H1 (cell line): ENCODE measurements at regions not wholly inside any gene's neighbourhood (a gene's known extent, or its start where the extent isn't known, plus 50 kb on each side); places are given as distances from the start of the nearest gene placed in this dataset.

ENCODE experiments used
- CTCF ChIA-PET: fragments of 300-600 bp; sonication (Branson Sonifier 250); formaldehyde crosslinking; loops from one replicate; lab custom pipeline; 2021; ENCODE audit not compliant: partially characterized antibody; lab: Charles Lee
- POLR2A ChIA-PET: fragments of 300-600 bp; sonication (Branson Sonifier 250); formaldehyde crosslinking; loops from one replicate; lab custom pipeline; 2021; ENCODE audit warnings: inconsistent platforms; ENCODE audit not compliant: partially characterized antibody; lab: Charles Lee
- DNase-seq, 2 experiments: peaks; one replicate each; pipeline versions ENCODE4 v3.0.0 to v3.0.0-alpha.2; 2010 to 2022; ENCODE audit warnings: low spot score in 2 of 2, low read depth in 1 of 2, mixed read lengths in 1 of 2
- FAIRE-seq: peaks from 2 replicates; lab custom pipeline; 2011; peaks lifted over from hg19 to GRCh38; lab: Jason Lieb, UNC
- H2AFZ ChIP-seq: 2 replicates; pipeline ENCODE4 v1.8.1; 2012; ENCODE audit warnings: low read length, inconsistent platforms
- H2AK5ac ChIP-seq: 2 replicates; pipeline ENCODE4 v1.6.1; 2013; ENCODE audit warnings: low read depth, low read length
- H2BK120ac ChIP-seq: replicated peaks from 2 replicates; pipeline ENCODE3; 2013; ENCODE audit warnings: low read depth, low read length, inconsistent platforms
- H2BK12ac ChIP-seq: 2 replicates; pipeline ENCODE4 v1.6.1; 2013; ENCODE audit warnings: low read depth, low read length
- H2BK15ac ChIP-seq: 2 replicates; pipeline ENCODE4 v1.6.1; 2013; ENCODE audit warnings: low read length
- H2BK20ac ChIP-seq: 2 replicates; pipeline ENCODE4 v1.6.1; 2013; ENCODE audit warnings: low read length
- H2BK5ac ChIP-seq: 2 replicates; pipeline ENCODE4 v1.6.1; 2013; ENCODE audit warnings: low read depth, low read length
- H3K14ac ChIP-seq: 2 replicates; pipeline ENCODE4 v1.6.1; 2013; ENCODE audit warnings: inconsistent platforms; ENCODE audit not compliant: insufficient read length
- H3K18ac ChIP-seq: 2 replicates; pipeline ENCODE4 v1.6.1; 2013; ENCODE audit warnings: low read length; ENCODE audit errors: extremely low read depth
- H3K23ac ChIP-seq: 2 replicates; pipeline ENCODE4 v1.6.1; 2013; ENCODE audit warnings: inconsistent platforms; ENCODE audit not compliant: insufficient read length
- H3K23me2 ChIP-seq: 2 replicates; pipeline ENCODE4 v1.6.1; 2013; ENCODE audit warnings: low read depth, low read length
- H3K27ac ChIP-seq: 2 replicates; pipeline ENCODE4 v1.6.1; 2011; ENCODE audit warnings: low read depth, low read length, inconsistent platforms
- H3K27me3 ChIP-seq, 4 experiments: replicated peaks in 1 of 4; 1 replicate in 1 of 4; 2 replicates in 3 of 4; pipeline versions ENCODE4 v1.6.1 to v1.8.1; 2011 to 2013; ENCODE audit warnings: low read length in 3 of 4, mild to moderate bottlenecking in 3 of 4, inconsistent platforms in 2 of 4, mixed read lengths in 2 of 4, moderate library complexity in 1 of 4; ENCODE audit not compliant: control insufficient read depth in 3 of 4, insufficient read depth in 3 of 4; ENCODE audit errors: extremely low read depth in 1 of 4
- H3K36me3 ChIP-seq, 4 experiments: 2 replicates each; pipeline versions ENCODE4 v1.6.1 to v1.8.1; 2011 to 2013; ENCODE audit warnings: mild to moderate bottlenecking in 4 of 4, low read length in 3 of 4, moderate library complexity in 2 of 4, control low read depth in 1 of 4, inconsistent platforms in 1 of 4; ENCODE audit not compliant: insufficient read depth in 4 of 4, control insufficient read depth in 2 of 4
- H3K4ac ChIP-seq: replicated peaks from 2 replicates; pipeline ENCODE3; 2013; ENCODE audit warnings: low read length, low read depth, mixed read lengths, inconsistent platforms; ENCODE audit not compliant: insufficient read length
- H3K4me1 ChIP-seq, 4 experiments: replicated peaks in 1 of 4; 1 replicate in 1 of 4; 2 replicates in 3 of 4; pipeline versions ENCODE4 v1.6.1 to v1.8.1; 2011 to 2013; ENCODE audit warnings: low read length in 3 of 4, inconsistent platforms in 2 of 4, mixed read lengths in 1 of 4; ENCODE audit not compliant: insufficient read depth in 4 of 4, control insufficient read depth in 3 of 4
- H3K4me2 ChIP-seq, 2 experiments: 2 replicates each; pipeline versions ENCODE4 v1.6.1 to v1.8.1; 2011 to 2013; ENCODE audit warnings: low read depth in 2 of 2, low read length in 2 of 2, control low read depth in 1 of 2, inconsistent platforms in 1 of 2, mild to moderate bottlenecking in 1 of 2; ENCODE audit not compliant: insufficient read depth in 1 of 2
- H3K4me3 ChIP-seq, 4 experiments: fragments of 200-600, 300-600 bp in 1 of 4; sonication (generic), shearing (Covaris generic), sonication (Bioruptor Twin) in 1 of 4; 2 replicates each; pipeline versions ENCODE4 v1.5.1 to v1.8.1; 2011 to 2016; ENCODE audit warnings: low read length in 4 of 4, low read depth in 3 of 4, control low read depth in 2 of 4, inconsistent platforms in 2 of 4, mild to moderate bottlenecking in 2 of 4, mixed read lengths in 1 of 4, moderate library complexity in 1 of 4; ENCODE audit not compliant: insufficient read depth in 2 of 4; ENCODE audit errors: extremely low read depth in 1 of 4
- H3K56ac ChIP-seq: replicated peaks from 2 replicates; pipeline ENCODE3; 2013; ENCODE audit warnings: low read depth, mild to moderate bottlenecking, mixed read lengths, low read length, inconsistent platforms; ENCODE audit not compliant: insufficient read length
- H3K79me1 ChIP-seq: 2 replicates; pipeline ENCODE4 v1.6.1; 2013; ENCODE audit warnings: low read depth, low read length, control low read depth
- H3K79me2 ChIP-seq, 2 experiments: 2 replicates each; pipeline versions ENCODE4 v1.6.1 to v1.8.1; 2012 to 2013; ENCODE audit warnings: low read length in 2 of 2, mild to moderate bottlenecking in 2 of 2, inconsistent platforms in 1 of 2; ENCODE audit not compliant: insufficient read depth in 2 of 2, control insufficient read depth in 1 of 2
- H3K9ac ChIP-seq, 4 experiments: replicated peaks in 1 of 4; 1 replicate in 1 of 4; 2 replicates in 3 of 4; pipeline versions ENCODE4 v1.6.1 to v1.8.1; 2011 to 2013; ENCODE audit warnings: low read depth in 3 of 4, low read length in 3 of 4, control low read depth in 2 of 4, mild to moderate bottlenecking in 2 of 4, moderate library complexity in 2 of 4, inconsistent platforms in 1 of 4; ENCODE audit errors: extremely low read depth in 1 of 4
- H3K9me3 ChIP-seq, 2 experiments: 2 replicates each; pipeline versions ENCODE4 v1.6.1 to v1.8.1; 2012 to 2013; ENCODE audit warnings: mild to moderate bottlenecking in 2 of 2, moderate library complexity in 2 of 2, control low read depth in 1 of 2, inconsistent platforms in 1 of 2, low read depth in 1 of 2, low read length in 1 of 2, mixed read lengths in 1 of 2; ENCODE audit not compliant: insufficient read depth in 2 of 2
- H4K20me1 ChIP-seq, 2 experiments: replicated peaks in 1 of 2; 2 replicates each; pipeline versions ENCODE3 to v1.8.1; 2011 to 2013; ENCODE audit warnings: inconsistent platforms in 2 of 2, low read length in 2 of 2, mild to moderate bottlenecking in 1 of 2; ENCODE audit not compliant: insufficient read depth in 2 of 2, control insufficient read depth in 1 of 2
- H4K5ac ChIP-seq: 2 replicates; pipeline ENCODE4 v1.6.1; 2013; ENCODE audit warnings: low read length, low read depth, mixed read lengths, inconsistent platforms; ENCODE audit not compliant: insufficient read length
- H4K8ac ChIP-seq: 2 replicates; pipeline ENCODE4 v1.8.0; 2013; ENCODE audit warnings: mild to moderate bottlenecking, moderate library complexity, low read length, inconsistent platforms; ENCODE audit not compliant: insufficient read depth; ENCODE audit errors: extremely low read depth
- H4K91ac ChIP-seq: replicated peaks from 2 replicates; pipeline ENCODE3; 2013; ENCODE audit warnings: low read length, mixed read lengths, inconsistent platforms; ENCODE audit not compliant: insufficient read length
- BCL11A ChIP-seq, 2 experiments: IDR thresholded peaks; one replicate each; pipeline ENCODE4 v1.6.1; 2011; ENCODE audit warnings: low read depth in 2 of 2, low read length in 2 of 2, mild to moderate bottlenecking in 2 of 2
- EP300 ChIP-seq, 2 experiments: IDR thresholded peaks; 1 replicate in 1 of 2; 2 replicates in 1 of 2; pipeline ENCODE4 v1.6.1; 2011 to 2012; ENCODE audit warnings: low read depth in 2 of 2, low read length in 2 of 2, mild to moderate bottlenecking in 2 of 2, borderline replicate concordance in 1 of 2, inconsistent platforms in 1 of 2, moderate library complexity in 1 of 2
- RBBP5 ChIP-seq: IDR thresholded peaks from 2 replicates; pipeline ENCODE4 v1.7.1; 2012; ENCODE audit warnings: low read depth, mild to moderate bottlenecking, inconsistent platforms, low read length, moderate library complexity, borderline replicate concordance
- TAF7 ChIP-seq: optimal IDR thresholded peaks from 2 replicates; pipeline ENCODE3; 2011; ENCODE audit warnings: low read depth, mild to moderate bottlenecking, inconsistent platforms, low read length, moderate library complexity, borderline replicate concordance
- WGBS, 2 experiments: shearing (Covaris generic) in 1 of 2; methylation state at CpG; one replicate each; pipeline versions ENCODE4 v1.1.6 to v1.1.7; 2013 to 2015; ENCODE audit warnings: low lambda C conversion rate in 2 of 2, mixed read lengths in 2 of 2, inconsistent platforms in 1 of 2, low coverage in 1 of 2, missing lambda C conversion rate in 1 of 2; ENCODE audit not compliant: insufficient replicate concordance in 2 of 2, insufficient coverage in 1 of 2, insufficient read length in 1 of 2; ENCODE audit errors: extremely low coverage in 1 of 2, missing lambda C conversion rate in 1 of 2; 5-methylcytosine and 5-hydroxymethylcytosine counted together

DNA sequence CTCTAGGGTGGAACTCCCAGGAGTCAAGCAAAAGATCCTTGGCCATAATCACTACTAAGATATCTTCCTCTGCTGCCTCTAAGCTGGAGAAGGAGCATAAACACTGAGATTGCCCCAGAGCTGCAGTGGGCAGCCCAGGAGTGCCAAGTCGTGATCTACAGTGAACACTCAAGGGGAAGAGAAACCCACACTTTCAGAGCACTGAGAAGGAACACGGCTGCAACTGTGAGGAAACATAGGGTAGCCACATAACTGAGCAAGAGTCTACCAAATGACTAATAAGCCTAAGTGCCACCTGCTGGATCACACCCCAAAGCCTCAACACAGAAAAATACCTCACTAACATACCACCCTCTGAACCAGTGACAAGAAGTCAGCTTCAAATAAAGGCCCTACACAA, 79.6 kb upstream of the RAB12 start:
- Histone ChIP-seq H3K79me2 (no peaks in the 10 kb centered on the region), H3K4me1 (no peaks in the 10 kb centered on the region), H3K79me1 (no peaks in the 10 kb centered on the region), H3K4me2 (no peak overlapping the region), H4K91ac (no peak overlapping the region), H3K9me3 (peaks cover 0 to 4% of the 10 kb centered on the region in 2 experiments; a peak in 1 of 4 replicates), H2AFZ (no peak overlapping the region), H3K9ac (no peak overlapping the region), H3K23ac (no peak overlapping the region), H4K20me1 (no peaks in the 10 kb centered on the region), H3K36me3 (no peaks in the 10 kb centered on the region), H3K56ac (no peak overlapping the region), H3K4ac (no peak overlapping the region), H4K5ac (no peak overlapping the region), H2BK120ac (no peak overlapping the region), H2BK20ac (no peak overlapping the region), H3K27ac (no peak overlapping the region), H3K23me2 (no peaks in the 10 kb centered on the region), H2BK15ac (no peak overlapping the region), H4K8ac (no peak overlapping the region), H2BK12ac (no peak overlapping the region), H3K4me3 (no peak overlapping the region), H2BK5ac (no peak overlapping the region), H2AK5ac (no peak overlapping the region), H3K18ac (no peak overlapping the region), H3K14ac (no peak overlapping the region), H3K27me3 (no peaks in the 10 kb centered on the region)
- TF ChIP-seq RBBP5 (no peak), BCL11A (IDR thresholded peaks at IDR 0.05; ENCODE audit: low read depth in 2 of 2, low read length in 2 of 2) (no peak), EP300 (IDR thresholded peaks at IDR 0.05; ENCODE audit: borderline replicate concordance in 1 of 2, low read depth in 2 of 2, low read length in 2 of 2) (no peak), TAF7 (no peak)
- DNase-seq (peak in 1 of 2 experiments; percentile 11), FAIRE-seq (no peak)
- WGBS, 2 experiments, result 95% methylated on average over 2 of the region's 2 CpGs; no CpG with 5 or more reads in 1 of the 2 experiments
- ChIA-PET CTCF (interaction anchor here (1.0 kb wide), 1 partner anchor 17 kb away, joined by 3 read pairs; no protein-coding TSS in a partner anchor), POLR2A (no interaction called here)
